VCaP (cell line): ENCODE measurements at regions not wholly inside any gene's neighbourhood (a gene's known extent, or its start where the extent isn't known, plus 50 kb on each side); places are given as distances from the start of the nearest gene placed in this dataset.

ENCODE experiments used
- H3K27ac ChIP-seq: fragments of 450-650 bp; 2 replicates; pipeline ENCODE4 v1.5.1; 2017
- CTCF ChIP-seq: fragments of 450-650 bp; conservative IDR thresholded peaks from 2 replicates; pipeline ENCODE4 v1.5.1; 2017; ENCODE audit warnings: mild to moderate bottlenecking, moderate library complexity

GRCh38 chr10:123377883-123378282 lies 223.7 kb downstream of the BUB3 start:
- H3K27ac ChIP-seq, result no peak overlapping the region

GRCh38 chr10:123378302-123378701 lies 224.1 kb downstream of the BUB3 start:
- H3K27ac ChIP-seq, result no peak overlapping the region

More at GRCh38 chr10:123377883-123378282, 223.7 kb downstream of the BUB3 start:
- no peak for TF ChIP-seq CTCF

GRCh38 chr10:123379156-123379555 lies 225.0 kb downstream of the BUB3 start:
- TF ChIP-seq CTCF, result no peak
- no peak overlapping the region for H3K27ac ChIP-seq

More at GRCh38 chr10:123378302-123378701, 224.1 kb downstream of the BUB3 start:
- no peak for TF ChIP-seq CTCF

- H3K27ac ChIP-seq, result no peak overlapping the region
- peak; percentile 69 for TF ChIP-seq CTCF
Measured at GRCh38 chr10:123380491-123381085, 226.4 kb downstream of the BUB3 start.

- TF ChIP-seq CTCF, result no peak
- H3K27ac ChIP-seq, result no peak overlapping the region
Measured at GRCh38 chr10:123381224-123381623, 227.0 kb downstream of the BUB3 start.

- no peak for TF ChIP-seq CTCF
- no peak overlapping the region for H3K27ac ChIP-seq
Measured at GRCh38 chr10:123382491-123382890, 228.3 kb downstream of the BUB3 start.

- TF ChIP-seq CTCF, result no peak
- H3K27ac ChIP-seq, result no peak overlapping the region
Measured at GRCh38 chr10:123385508-123386080, 231.4 kb downstream of the BUB3 start.
